ENCODE measurements at regions not wholly inside any gene's neighbourhood (a gene's known extent, or its start where the extent isn't known, plus 50 kb on each side); places are given as distances from the start of the nearest gene placed in this dataset.

DNA sequence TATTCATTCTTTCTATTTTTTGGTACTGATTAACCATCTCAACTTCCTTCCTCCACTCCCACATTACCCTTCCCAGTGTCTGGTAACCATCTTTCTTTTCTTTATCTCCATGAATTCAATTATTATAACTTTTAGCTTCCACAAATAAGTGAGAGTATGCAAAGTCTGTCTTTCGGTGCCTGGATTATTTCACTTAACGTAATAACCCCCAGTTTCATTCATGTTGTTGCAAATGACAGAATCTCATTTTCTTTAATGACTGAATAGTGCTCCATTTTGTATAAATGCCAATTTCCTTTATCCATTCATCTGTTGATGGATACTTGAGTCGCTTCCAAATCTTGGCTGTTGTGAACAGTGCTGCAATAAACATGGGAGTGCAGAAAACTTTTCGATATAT lies 940.4 kb downstream of the GLUD2 start:
- Histone ChIP-seq H3K4me1 (no peaks in the 10 kb centered on the region), H3K9me3 (no peaks in the 10 kb centered on the region), H3K36me3 (no peaks in the 10 kb centered on the region), H3K27ac (no peak overlapping the region), H3K4me3 (replicated peaks in 1 of 3) (no peak overlapping the region), H3K27me3 (no peaks in the 10 kb centered on the region)
- no peak for DNase-seq
- TF ChIP-seq, protein P1, sequence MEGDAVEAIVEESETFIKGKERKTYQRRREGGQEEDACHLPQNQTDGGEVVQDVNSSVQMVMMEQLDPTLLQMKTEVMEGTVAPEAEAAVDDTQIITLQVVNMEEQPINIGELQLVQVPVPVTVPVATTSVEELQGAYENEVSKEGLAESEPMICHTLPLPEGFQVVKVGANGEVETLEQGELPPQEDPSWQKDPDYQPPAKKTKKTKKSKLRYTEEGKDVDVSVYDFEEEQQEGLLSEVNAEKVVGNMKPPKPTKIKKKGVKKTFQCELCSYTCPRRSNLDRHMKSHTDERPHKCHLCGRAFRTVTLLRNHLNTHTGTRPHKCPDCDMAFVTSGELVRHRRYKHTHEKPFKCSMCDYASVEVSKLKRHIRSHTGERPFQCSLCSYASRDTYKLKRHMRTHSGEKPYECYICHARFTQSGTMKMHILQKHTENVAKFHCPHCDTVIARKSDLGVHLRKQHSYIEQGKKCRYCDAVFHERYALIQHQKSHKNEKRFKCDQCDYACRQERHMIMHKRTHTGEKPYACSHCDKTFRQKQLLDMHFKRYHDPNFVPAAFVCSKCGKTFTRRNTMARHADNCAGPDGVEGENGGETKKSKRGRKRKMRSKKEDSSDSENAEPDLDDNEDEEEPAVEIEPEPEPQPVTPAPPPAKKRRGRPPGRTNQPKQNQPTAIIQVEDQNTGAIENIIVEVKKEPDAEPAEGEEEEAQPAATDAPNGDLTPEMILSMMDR (IDR thresholded peaks at IDR 0.05), result no peak
- TF ChIP-seq POLR2A (IDR thresholded peaks at IDR 0.05), result no peak
- intact Hi-C loops (cut with DNase I), result no loop called here
- 88 to 95% methylated on average over 4 of the region's 4 CpGs for WGBS, 2 donors

DNA sequence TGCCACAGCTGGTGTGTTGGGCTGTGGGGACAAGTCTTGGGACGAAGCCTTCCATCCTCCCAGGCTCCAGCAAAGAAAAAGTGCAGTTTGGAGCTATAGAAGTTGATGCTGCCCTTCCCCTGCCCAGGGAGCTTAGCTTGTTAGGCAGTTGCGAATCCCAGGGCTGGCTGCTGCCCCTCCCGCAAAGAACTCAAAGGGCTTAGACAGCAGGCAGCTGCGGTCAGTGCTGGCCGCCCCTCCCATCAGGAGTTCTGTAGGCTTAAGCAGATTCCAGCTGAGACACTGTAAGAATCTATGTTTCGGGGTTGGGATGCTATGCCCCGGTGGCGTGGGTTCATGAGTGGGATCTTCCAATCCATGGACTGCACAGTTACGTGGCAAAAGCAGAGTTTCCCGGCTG lies 956.7 kb downstream of the GLUD2 start:
- H3K9me3 ChIP-seq, result no peaks in the 10 kb centered on the region
- DNase-seq, result no peak
- no peak for TF ChIP-seq POLR2A (IDR thresholded peaks at IDR 0.05)
- TF ChIP-seq, protein P1 (IDR thresholded peaks at IDR 0.05), result no peak
- intact Hi-C loops (cut with DNase I), result no loop called here
- H3K27ac ChIP-seq, result no peak overlapping the region
- H3K36me3 ChIP-seq, result no peaks in the 10 kb centered on the region
- 92 to 96% methylated on average over 5 to 9 of the region's 10 CpGs for WGBS, 2 donors
- no peaks in the 10 kb centered on the region for H3K27me3 ChIP-seq
- no peak overlapping the region for H3K4me3 ChIP-seq (replicated peaks in 1 of 3)
- H3K4me1 ChIP-seq, result no peaks in the 10 kb centered on the region

DNA sequence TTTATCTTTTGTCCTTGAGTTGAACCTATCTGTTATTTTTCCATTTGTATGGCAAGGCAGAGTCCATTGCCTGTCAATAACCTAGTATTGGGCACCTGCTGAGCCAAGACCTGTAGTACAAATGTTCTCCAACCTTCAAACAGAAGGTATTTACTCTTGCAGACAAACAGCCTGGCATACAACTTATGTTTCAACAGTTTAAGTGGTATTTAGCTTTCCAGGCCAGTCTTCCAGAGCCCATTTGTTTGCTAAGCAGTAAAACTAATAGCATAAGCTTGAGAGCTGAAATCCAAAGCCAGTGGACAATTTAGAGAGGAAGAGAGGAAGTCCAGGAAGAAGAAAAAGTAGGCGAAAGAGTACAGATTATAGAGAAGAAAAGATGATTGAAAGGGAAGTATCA lies 979.3 kb downstream of the GLUD2 start:
- no peaks in the 10 kb centered on the region for H3K27me3 ChIP-seq
- WGBS, 2 donors, result 94% methylated on average over 1 of the region's 1 CpG
- H3K27ac ChIP-seq, result no peak overlapping the region
- intact Hi-C loops (cut with DNase I), result no loop called here
- TF ChIP-seq POLR2A (IDR thresholded peaks at IDR 0.05), result no peak
- TF ChIP-seq, protein P1 (IDR thresholded peaks at IDR 0.05), result no peak
- no peak overlapping the region for H3K4me3 ChIP-seq (replicated peaks in 1 of 3)
- no peaks in the 10 kb centered on the region for H3K36me3 ChIP-seq
- no peaks in the 10 kb centered on the region for H3K9me3 ChIP-seq
- no peaks in the 10 kb centered on the region for H3K4me1 ChIP-seq
- DNase-seq, result no peak

DNA sequence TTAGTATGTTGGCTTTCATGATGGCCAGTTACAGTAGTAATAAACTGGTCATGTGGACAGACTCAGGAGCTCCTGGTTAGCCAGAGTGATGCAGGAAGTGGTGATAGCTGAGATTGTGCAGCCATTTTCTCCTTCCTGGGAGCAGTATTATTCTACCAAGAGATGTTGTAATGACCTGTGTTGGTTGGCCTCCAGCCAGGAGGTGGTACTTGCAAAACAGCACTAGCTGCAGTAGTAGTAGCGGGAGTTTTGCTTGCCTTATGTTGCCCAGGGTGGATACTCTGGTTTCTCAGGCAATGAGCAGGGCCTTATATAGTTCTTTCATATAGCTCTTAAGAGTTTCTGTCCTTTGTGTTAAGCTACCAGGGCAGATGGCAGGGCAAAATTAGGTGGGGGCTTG lies 998.8 kb downstream of the GLUD2 start:
- Histone ChIP-seq H3K27ac (no peak overlapping the region), H3K27me3 (no peaks in the 10 kb centered on the region), H3K36me3 (no peaks in the 10 kb centered on the region), H3K4me3 (replicated peaks in 1 of 3) (no peak overlapping the region), H3K4me1 (no peaks in the 10 kb centered on the region), H3K9me3 (no peaks in the 10 kb centered on the region)
- 78 to 100% methylated on average over 1 of the region's 1 CpG for WGBS, 2 donors
- DNase-seq, result no peak
- TF ChIP-seq, protein P1 (IDR thresholded peaks at IDR 0.05), result no peak
- TF ChIP-seq POLR2A (IDR thresholded peaks at IDR 0.05), result no peak
- intact Hi-C loops (cut with DNase I), result no loop called here

DNA sequence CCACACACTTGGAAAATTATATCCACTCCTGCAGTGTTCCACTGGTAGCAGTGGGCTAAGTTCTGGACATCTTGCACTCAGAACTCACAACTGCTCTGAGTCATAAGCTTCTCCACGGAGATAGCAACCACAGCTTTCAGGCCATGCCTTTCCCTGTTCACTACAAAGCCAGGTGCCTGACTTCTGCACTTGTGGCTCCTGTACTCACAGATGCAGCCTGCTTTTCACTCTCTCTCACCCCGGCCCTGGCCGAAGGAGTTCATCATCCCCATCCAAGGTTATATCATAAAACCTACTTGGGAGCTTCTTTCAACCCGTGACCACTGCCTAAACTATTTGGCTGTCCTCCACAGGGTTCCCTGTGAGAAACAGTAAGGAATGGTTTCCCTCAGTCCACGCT lies 999.4 kb downstream of the GLUD2 start:
- DNase-seq, result no peak
- H3K27me3 ChIP-seq, result no peaks in the 10 kb centered on the region
- H3K9me3 ChIP-seq, result no peaks in the 10 kb centered on the region
- H3K36me3 ChIP-seq, result no peaks in the 10 kb centered on the region
- H3K4me1 ChIP-seq, result no peaks in the 10 kb centered on the region
- TF ChIP-seq, protein P1 (IDR thresholded peaks at IDR 0.05), result no peak
- no peak for TF ChIP-seq POLR2A (IDR thresholded peaks at IDR 0.05)
- no peak overlapping the region for H3K27ac ChIP-seq
- WGBS, 2 donors, result 88 to 92% methylated on average over 4 of the region's 5 CpGs
- no peak overlapping the region for H3K4me3 ChIP-seq (replicated peaks in 1 of 3)
- intact Hi-C loops (cut with DNase I), result no loop called here

All from thyroid gland (tissue), 4 donors.